ENCODE measurements at regions not wholly inside any gene's neighbourhood (a gene's known extent, or its start where the extent isn't known, plus 50 kb on each side); places are given as distances from the start of the nearest gene placed in this dataset.

- no peaks in the 10 kb centered on the region for H3K27me3 ChIP-seq
- H3K4me3 ChIP-seq = no peak overlapping the region
- no peak for TF ChIP-seq CTCF (IDR thresholded peaks at IDR 0.05)
- H3K27ac ChIP-seq = no peak overlapping the region
- no peak for DNase-seq (ENCODE audit: low spot score)
- H3K4me1 ChIP-seq = peaks cover 0 to 11% of the 10 kb centered on the region in 2 donors
- H3K9me3 ChIP-seq = no peaks in the 10 kb centered on the region
- H3K36me3 ChIP-seq = no peaks in the 10 kb centered on the region
Observed at GRCh38 chr1:219761208-219761860, 148.4 kb upstream of the ZC3H11B start.

GRCh38 chr1:219759095-219759494 is 146.2 kb upstream of the ZC3H11B start:
- no peaks in the 10 kb centered on the region for H3K36me3 ChIP-seq

GRCh38 chr1:219757890-219758289 is 145.0 kb upstream of the ZC3H11B start:
- H3K27ac ChIP-seq = no peak overlapping the region
- no peak overlapping the region for H3K4me3 ChIP-seq
- no peaks in the 10 kb centered on the region for H3K9me3 ChIP-seq
- H3K4me1 ChIP-seq = peaks cover 0 to 16% of the 10 kb centered on the region in 2 donors
- no peak for DNase-seq (ENCODE audit: low spot score)
- H3K36me3 ChIP-seq = no peaks in the 10 kb centered on the region
- TF ChIP-seq CTCF (IDR thresholded peaks at IDR 0.05) = no peak
- H3K27me3 ChIP-seq = no peaks in the 10 kb centered on the region

More at GRCh38 chr1:219759095-219759494, 146.2 kb upstream of the ZC3H11B start:
- TF ChIP-seq CTCF (IDR thresholded peaks at IDR 0.05) = no peak
- Histone ChIP-seq H3K4me3 (no peak overlapping the region), H3K27me3 (no peaks in the 10 kb centered on the region), H3K27ac (no peak overlapping the region), H3K9me3 (no peaks in the 10 kb centered on the region), H3K4me1 (peaks cover 0 to 11% of the 10 kb centered on the region in 2 donors)
- DNase-seq (ENCODE audit: low spot score) = no peak

- Histone ChIP-seq H3K4me3 (no peak overlapping the region), H3K27ac (no peak overlapping the region), H3K9me3 (no peaks in the 10 kb centered on the region), H3K4me1 (peaks cover 0 to 16% of the 10 kb centered on the region in 2 donors), H3K27me3 (no peaks in the 10 kb centered on the region), H3K36me3 (no peaks in the 10 kb centered on the region)
- TF ChIP-seq CTCF (IDR thresholded peaks at IDR 0.05) = no peak
- DNase-seq (ENCODE audit: low spot score) = no peak
Observed at GRCh38 chr1:219755234-219755633, 142.3 kb upstream of the ZC3H11B start.

- Histone ChIP-seq H3K27me3 (no peaks in the 10 kb centered on the region), H3K36me3 (no peaks in the 10 kb centered on the region), H3K27ac (no peak overlapping the region), H3K9me3 (no peaks in the 10 kb centered on the region), H3K4me3 (no peak overlapping the region), H3K4me1 (peaks cover 0 to 16% of the 10 kb centered on the region in 2 donors)
- DNase-seq (ENCODE audit: low spot score) = no peak
- TF ChIP-seq CTCF (IDR thresholded peaks at IDR 0.05) = no peak
Observed at GRCh38 chr1:219754767-219755166, 141.9 kb upstream of the ZC3H11B start.

GRCh38 chr1:219753914-219754313 is 141.0 kb upstream of the ZC3H11B start:
- peaks cover 0 to 16% of the 10 kb centered on the region in 2 donors for H3K4me1 ChIP-seq
- no peaks in the 10 kb centered on the region for H3K36me3 ChIP-seq
- no peak overlapping the region for H3K27ac ChIP-seq
- H3K4me3 ChIP-seq = no peak overlapping the region
- H3K27me3 ChIP-seq = no peaks in the 10 kb centered on the region
- no peak for DNase-seq (ENCODE audit: low spot score)
- no peak for TF ChIP-seq CTCF (IDR thresholded peaks at IDR 0.05)
- no peaks in the 10 kb centered on the region for H3K9me3 ChIP-seq
